ENCODE measurements at regions not wholly inside any gene's neighbourhood (a gene's known extent, or its start where the extent isn't known, plus 50 kb on each side); places are given as distances from the start of the nearest gene placed in this dataset.

DNA sequence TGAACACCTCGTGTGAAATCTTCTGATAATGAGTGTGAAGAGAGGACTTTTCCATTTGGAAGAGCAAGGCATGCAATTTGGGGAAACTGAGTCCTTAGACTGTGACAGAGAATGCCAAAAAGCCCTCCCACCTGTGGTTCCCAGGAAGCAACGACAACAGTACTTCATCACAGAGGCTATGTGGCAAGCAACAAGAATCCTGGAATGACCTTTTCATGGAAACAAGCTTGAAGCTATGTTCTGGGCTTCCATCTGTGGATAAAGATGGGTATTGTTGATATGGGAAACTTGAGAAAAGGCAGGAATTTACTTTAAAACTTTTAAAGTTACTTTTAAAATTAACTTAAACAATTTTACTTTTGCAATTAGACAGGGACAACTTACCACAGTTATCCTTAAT lies 131.2 kb upstream of the ANKH start (continued):
- TF ChIP-seq CHD7 (IDR thresholded peaks at IDR 0.05; ENCODE audit: insufficient replicate concordance, low read length) (no peak), KDM5A (IDR thresholded peaks at IDR 0.05; ENCODE audit: low read length) (no peak), E2F6 (IDR thresholded peaks at IDR 0.05) (no peak), EGR1 (IDR thresholded peaks at IDR 0.05; ENCODE audit: borderline replicate concordance, low read depth, low read length) (no peak), BRCA1 (IDR thresholded peaks at IDR 0.05; ENCODE audit: low read depth, low read length) (no peak), SP4 (IDR thresholded peaks at IDR 0.05; ENCODE audit: low read length) (no peak), MAFK (IDR thresholded peaks at IDR 0.05; ENCODE audit: low read depth, low read length) (no peak), NANOG (IDR thresholded peaks at IDR 0.05; ENCODE audit: insufficient read depth, low read depth, low read length, poor library complexity, severe bottlenecking) (no peak), FOSL1 (IDR thresholded peaks at IDR 0.05; ENCODE audit: insufficient read depth, low read depth, low read length) (no peak), TEAD4 (IDR thresholded peaks at IDR 0.05; ENCODE audit: low read depth, low read length) (no peak), SP1 (IDR thresholded peaks at IDR 0.05; ENCODE audit: low read depth, low read length) (no peak), POLR2A (IDR thresholded peaks at IDR 0.05; ENCODE audit: control extremely low read depth in 1 of 2, low read depth in 2 of 2, low read length in 2 of 2) (no peak)

All from H1 (cell line).